IPS DF 4.7 (cell line): ENCODE measurements at regions not wholly inside any gene's neighbourhood (a gene's known extent, or its start where the extent isn't known, plus 50 kb on each side); places are given as distances from the start of the nearest gene placed in this dataset.
"Not testable (repeated sequence)": the region's sequence is repeated elsewhere in the genome, so short reads cannot be mapped to it uniquely, and the experiment has no call there.

Source experiments
- DNase-seq: peaks from one replicate; pipeline ENCODE4 v3.0.0-alpha.2; 2013; ENCODE audit warnings: low spot score; ENCODE audit errors: extremely low read depth

DNA sequence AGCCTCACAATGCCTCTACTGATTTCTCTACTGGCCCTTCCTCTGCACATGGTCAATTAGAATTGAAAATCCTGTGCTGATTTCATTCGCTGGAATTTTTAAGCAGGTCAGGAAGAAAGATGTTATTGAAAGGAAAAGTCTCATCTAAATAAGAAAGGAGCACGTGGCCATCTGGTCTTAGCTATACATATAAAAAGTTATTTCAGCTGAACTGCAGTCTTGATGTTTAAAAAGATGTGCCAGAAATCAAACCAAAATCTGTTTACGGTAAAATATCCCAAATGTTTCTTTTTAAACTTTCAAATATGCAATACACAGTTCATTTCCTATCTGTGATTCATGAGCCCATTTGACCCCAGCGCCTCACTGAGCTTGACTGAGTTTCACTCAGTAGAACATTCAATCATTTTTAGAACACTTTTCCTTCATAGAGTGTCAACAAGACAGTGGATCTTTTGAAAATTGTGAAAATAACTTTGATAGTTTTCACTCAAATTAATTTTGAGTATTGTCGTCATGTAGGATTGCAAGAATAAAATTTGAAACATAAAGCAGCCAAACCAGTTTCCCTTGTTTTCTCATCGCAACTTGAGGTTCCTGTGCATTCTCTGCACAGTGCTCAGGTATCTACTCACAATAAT, 293.6 kb downstream of the PTPRC start:
- DNase-seq, result no peak

DNA sequence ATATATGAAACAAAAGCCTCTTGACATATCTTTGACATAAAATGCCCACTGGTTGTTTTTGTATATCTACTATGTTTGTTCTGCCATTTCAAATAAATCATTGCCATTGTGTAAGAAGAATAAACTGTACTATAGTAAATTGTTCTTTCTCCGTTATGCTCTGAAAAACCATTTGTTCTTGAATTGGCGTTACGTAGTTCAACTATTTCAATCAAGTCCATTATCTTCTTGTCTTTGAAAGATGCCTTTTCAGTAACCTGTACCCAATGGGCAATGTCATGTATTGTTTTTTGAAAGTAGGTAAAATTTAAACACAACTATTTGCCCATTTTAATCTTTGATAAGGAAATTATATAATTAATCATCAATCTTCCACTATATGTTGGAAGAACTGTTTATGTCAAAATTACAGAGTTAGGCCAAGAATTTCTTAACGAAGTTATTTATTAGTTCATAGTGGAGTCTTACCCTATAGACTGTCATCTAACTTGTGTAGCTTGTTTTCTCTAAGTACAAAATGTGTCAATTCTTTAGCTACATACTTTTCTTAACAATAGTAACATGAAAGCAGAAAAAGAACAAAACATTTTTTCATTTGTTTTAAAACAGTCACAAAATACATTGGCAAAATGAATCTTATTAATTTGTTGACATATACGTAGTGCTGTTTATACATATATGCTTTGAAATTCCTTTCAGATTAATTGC, 294.8 kb downstream of the PTPRC start:
- DNase-seq, result no peak

DNA sequence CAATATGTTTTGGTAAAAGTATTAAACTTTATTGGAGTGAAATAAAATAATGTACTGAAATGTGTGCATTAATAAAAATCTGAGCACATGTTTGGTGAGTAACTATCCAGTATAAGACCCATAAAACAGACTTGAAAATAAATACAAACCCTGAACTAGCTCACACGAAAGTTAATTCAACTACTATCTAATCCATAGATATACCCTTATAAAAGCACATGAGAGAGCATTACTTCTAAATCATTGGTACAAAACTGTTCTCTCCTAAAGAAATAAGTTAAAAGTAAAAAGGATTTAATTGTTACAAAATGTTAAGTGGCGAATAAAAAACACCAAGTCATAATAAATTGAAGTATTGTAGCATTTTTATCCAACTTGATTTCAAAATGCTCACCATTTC, 295.6 kb downstream of the PTPRC start:
- no peak for DNase-seq

DNA sequence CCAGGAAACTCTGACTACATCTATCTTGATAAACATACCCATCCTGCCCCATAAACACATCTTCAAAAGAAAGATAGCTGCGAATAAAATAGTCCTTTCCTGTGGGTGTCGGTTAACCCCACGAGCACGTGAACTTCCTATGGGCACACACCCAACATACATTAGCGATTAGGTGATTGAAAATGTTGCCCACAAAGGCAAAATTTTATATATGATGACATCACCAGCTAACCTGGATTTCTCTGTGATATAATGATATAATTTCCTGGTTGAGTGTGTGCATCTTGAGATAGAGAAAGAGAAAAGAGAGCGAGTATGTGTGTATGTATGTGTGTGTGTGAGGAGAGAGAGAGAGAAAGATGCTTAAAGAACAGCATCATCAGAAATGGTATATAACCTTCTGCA, 296.1 kb downstream of the PTPRC start:
- DNase-seq, result no peak

DNA sequence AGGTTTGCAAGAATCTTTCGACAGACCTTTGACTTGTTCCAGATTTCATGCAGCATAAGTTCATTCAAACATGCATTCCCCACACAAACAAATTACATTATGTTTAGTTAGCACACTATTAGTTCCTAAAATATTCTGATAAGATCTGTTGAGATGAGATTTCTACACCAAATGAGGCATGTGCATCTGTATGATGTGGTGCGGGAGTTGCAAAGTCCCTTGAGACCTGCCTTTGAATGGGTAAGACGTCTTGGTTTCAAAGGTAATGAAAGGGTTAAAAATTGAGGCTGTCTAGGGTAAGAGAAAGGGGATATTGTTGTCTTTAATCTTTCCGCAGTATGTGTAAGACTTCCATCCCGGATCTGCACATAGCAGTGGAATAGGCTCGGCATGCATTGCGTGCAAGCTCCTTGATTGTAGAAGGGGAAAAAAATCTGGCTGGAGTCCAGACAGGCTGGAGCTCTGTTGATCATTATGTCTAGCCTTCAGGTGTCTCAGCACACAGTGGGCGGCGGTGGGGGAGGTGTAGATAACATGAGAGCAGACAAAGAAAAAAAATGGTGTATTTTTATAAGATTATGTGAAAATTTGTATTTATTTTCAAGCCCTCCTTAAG, 296.6 kb downstream of the PTPRC start:
- no peak for DNase-seq

DNA sequence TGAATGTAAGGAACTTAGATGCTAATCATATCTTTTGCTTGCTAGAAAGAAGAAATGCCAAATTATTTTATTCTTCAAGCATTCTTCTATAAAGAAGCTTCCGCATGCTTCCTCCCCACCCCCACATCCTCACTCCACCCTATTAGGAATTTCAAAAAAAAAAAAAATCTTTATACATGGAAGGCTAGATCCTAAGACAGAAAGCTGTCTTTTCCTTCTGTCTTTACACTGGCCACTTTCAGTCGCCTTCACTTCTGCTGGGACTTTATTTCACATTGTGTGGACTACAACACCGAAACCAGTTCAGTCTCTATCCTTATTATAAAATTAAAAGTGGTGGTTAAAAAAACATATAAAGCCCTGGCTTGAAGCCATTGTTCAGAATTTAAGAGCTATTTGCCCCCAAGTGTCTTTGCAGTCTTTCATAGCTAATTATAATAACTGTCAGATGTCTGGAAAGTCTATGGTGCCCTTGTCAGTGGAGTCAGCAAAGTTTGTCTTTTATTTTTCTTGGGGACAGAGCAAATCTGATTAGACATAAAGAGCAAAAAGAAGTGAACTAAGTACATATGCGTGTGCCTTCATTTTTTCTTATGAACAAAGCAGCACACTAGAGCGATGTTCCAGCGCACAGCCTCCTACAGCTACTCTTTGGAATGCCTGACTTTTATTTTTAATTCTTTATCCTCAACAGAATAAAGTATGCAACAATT, 297.7 kb downstream of the PTPRC start:
- no peak for DNase-seq

DNA sequence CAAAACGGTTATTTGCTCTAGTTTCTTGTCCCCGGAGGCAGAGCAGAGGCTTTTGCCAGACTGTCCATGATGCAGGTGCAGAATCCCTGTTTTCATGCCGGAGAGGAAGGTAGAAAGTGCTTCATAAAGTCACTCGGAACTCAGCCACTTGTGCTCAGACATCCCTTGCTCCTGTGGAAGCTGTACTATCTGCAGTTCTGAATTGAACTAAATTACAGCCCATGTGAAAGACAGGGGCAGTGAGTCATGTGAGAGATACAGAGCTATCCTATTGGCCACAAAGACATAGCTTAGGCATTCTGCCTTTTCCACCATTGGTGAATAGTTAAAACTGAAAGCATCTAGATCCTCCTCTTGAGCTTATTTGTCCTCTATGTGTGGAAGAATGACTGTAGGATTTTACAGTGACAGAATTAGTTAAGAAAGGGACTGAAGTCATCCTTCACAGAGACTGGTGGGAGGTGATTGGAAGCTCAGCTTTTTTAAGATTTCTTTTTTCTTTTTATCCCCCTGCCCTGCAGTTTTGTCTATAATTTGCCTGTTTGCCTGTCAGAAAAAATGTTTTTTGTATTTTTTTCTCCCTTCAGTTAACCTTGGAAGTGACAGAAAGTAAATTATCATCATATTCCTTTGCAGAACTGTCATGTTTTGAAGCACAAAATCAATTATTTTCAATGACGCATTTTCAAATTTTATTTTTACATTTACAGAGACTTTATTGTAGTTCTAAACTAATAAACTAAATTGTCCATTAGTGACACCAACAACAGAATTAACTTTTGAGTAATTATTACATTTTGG, 298.6 kb downstream of the PTPRC start:
- no peak for DNase-seq

DNA sequence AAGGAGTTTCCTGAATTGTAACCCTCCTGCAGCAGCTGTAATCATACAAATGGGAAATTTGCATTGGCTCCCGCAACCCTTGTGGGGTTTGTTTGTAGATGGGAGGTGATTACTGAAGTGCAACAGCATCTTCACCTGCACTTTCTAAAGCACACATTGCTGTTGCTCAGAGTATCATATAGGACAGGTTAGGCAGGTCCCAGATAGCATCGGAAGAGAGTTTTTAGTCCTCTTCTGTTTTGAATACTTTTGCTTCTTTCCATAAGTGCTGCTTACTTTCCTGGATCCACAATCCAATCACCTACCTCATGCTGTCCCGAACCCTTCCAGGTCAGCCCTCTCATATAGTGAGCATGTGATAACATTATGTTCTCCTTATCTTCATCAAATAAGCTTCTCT, 300.4 kb downstream of the PTPRC start:
- no peak for DNase-seq

DNA sequence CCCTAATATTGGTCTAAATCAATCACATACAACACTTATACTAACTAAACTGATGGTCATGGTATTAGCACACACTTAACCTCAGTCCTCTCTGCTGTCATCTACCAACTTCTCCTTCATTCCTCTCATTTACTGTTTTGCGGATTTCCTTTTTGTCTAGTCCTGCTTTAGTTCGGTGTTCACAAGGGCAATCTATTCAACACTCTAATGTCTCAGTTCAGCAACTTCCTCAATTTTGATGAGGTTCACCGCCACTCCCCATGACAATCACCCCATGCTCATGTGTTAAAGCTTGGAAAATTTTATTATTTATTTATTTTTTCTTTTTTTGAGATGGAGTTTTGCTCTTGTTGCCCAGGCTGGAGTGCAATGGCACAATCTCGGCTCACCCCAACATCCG, 301.1 kb downstream of the PTPRC start:
- DNase-seq, result no peak

DNA sequence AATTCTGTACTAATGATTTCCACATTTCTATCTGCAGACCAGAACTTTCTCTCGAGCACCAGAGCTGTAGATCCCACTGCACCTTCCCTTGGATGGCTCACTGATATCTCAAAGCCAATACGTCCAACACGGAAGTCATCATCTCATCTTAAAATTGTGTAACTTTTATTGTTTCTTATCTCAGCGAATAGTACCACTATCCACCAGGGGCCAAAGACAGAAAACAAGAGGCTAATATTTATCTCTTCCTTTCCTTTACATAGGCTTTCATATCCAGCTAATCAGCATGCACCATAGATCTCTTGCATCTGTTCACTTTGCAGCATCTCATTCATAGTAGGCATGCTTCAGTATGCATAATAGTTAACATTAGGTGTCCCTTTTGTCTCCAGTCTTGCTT, 303.6 kb downstream of the PTPRC start:
- DNase-seq, result no peak

DNA sequence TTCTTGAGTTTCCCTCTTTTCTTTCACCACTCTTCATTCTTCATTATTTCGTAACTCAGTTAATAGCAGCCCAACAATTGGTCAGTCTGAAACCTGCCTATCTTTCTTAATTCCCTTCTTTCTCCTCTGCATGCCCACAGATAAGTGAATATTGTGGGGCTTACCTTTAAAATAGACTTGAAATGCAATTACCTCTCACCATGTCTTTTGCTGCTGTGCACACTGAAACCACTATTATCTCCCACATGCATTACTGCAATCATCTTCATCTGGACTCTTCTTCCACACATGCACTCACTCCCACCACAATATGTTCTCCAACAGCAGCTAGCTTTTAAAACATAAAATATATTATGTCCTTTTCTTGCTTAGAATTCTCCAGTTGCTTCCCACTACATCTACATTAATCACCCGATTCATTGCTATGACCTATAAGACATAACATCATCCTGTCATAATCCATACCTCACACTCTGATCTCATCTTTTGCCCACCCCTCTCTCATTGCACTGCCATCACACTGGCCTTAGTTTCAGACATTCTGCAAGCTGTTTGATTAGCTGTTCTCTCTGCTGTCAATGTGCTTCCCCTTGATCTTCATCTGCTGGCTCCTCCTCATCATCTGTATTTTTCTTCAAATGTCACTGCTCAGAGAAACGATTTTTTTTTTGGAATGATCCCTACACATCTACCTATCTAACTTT, 304.8 kb downstream of the PTPRC start:
- DNase-seq, result no peak

DNA sequence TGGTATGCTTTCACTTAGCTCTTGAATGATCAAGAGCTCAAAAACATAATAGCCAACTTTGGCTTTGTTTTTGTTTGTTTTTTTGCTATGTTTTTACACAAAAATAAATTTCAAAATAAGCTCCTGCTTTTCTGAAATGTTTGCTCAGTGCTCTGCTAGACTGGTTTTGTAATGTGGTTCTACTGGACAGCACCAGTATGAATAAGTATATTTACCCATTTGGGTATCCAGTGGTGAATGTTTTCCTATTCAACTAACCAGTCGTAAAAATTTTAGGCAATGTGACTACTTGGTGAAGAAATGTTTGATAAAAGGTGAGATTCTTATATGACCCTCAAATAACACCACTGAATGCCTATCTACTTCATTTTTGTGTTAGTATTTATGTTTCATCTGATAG, 308.6 kb downstream of the PTPRC start:
- DNase-seq, result no peak

DNA sequence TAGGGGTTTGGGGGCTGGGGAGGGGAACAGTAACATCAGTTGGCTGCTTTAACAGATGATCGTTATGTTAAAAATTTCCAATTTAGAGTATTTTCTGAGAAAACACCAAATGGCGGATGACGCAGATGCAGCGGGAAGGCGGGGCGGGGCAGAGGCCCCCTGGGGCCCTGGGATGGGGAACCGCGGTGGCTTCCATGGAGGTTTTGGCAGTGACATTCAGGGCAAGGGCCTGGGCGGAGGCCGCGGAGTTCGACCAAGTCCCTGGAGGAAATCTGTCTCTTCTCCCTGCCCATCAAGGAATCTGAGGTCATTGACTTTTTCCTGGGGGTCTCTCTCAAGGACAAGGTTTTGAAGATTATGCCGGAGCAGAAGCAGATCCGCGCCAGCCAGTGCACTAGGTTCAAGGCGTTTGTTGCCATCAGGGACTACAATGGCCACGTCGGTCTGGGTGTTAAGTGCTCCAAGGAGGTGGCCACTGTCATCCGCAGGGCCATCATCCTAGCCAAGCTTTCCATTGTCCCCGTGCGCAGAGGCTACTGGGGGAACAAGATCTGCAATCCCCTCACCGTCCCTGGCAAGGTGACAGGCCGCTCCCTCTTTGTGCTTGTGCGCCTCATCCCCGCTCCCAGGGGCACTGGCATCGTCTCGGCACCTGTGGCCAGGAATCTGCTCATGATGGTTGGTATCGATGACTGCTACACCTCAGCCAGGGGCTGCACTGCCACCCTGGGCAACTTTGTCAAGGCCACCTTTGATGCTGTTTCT, 310.2 kb downstream of the PTPRC start:
- DNase-seq, result no peak

DNA sequence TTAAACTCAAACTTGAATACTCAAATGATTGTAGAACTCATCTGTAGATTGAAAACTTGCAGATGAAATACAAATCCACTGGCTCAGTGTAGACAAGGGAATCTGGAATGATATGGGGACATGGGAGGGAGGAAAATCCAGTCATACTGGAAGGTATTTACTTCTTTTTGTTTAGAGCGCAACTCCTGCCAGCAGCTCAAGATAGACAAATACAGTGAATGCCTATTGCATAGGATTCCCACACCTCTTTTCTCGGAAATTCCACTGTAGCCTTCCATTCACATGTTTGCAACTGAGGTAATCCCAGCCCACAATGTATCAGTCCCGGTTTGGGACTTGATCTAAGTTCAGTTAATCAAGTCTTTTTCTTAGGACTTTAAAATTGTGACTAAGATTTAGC, 311.2 kb downstream of the PTPRC start:
- no peak for DNase-seq

DNA sequence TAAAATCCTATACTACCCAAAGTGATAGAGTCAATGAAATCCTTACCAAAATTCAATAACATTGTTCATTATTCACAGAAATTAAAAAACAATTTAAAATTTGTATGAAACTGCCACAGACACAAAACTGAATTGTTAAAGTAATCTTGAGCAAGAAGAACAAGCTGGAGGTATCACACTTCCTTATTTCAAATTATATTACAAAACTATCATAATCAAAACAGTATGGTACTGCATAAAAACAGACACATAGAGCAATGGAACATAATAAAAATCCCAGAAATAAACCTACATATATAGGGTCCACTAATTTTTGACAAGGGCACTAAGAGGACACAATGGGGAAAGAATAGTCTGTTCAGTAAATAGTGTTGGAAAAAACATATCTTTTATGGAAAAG, 316.2 kb downstream of the PTPRC start:
- DNase-seq, result no peak

DNA sequence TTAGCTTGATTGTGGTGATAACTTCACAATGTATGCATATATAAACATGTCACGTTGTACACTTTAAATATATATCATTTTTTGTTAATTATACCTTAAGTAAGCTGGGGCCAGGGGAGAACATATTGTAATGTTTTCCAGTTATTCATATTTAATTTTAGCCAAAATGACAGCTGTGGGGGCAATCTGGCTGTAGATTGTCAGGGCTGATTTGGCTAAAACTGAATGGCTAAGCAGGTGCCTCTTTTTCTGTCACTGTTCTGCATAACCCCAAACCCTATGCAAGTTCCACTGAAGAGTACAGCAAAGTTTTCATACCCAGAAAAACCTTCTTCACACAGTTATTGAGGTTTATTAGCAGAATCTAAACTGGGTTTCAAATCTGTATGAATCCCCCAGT, 318.2 kb downstream of the PTPRC start:
- no peak for DNase-seq

DNA sequence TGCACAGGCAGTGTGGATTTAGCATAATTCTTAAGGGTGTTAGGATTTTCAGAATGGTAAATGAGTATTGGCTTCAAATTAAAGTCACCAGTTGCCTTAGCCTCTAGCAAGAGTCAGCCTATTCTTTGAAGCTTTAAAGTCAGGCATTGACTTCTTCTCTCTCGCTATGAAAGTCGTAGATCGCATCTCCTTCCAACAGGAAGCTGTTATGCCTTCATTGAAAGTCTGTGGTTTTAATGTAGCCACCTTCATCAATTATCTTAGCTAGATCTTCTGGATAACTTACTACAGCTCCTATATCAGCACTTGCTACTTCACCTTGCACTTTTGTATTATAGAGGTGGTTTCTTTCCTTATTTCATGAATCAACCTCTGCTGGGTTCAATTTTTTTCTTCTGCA, 320.2 kb downstream of the PTPRC start:
- DNase-seq, result no peak

DNA sequence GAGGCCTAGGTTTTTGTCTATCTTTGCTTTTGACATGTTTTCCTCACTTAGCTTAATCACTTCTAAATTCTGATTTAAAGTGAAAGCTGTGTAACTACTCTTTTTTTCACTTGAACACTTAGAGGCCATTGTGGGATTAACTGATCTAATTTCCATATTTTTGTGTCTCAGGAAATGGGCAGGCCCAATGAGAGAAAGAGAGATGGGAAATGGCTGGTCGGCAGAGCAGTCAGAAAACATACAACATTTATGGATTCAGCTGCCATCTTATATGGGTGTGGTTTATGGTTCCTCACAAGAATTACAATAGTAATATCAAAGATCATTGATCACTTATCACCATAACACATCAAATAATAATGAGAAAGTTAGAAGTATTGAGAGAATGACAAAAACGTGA, 320.8 kb downstream of the PTPRC start:
- DNase-seq, result no peak

DNA sequence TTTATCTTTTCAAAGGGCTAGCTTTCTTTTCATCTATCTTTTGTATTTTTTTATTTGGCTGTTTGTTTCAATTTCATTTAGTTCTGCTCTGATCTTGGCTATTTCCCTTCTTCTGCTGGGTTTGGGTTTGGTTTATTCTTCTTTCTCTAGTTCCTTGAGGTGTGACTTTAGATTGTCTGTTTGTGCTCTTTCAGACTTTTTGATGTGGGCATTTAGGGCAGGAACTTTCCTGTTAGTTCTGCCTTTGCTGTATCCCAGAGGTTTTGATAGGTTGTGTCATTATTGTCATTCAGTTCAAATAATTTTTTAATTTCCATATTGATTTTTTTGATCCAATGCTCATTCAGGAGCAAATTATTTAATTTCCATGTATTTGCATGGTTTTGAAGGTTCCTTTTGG, 325.0 kb downstream of the PTPRC start:
- not testable (repeated sequence) for DNase-seq

DNA sequence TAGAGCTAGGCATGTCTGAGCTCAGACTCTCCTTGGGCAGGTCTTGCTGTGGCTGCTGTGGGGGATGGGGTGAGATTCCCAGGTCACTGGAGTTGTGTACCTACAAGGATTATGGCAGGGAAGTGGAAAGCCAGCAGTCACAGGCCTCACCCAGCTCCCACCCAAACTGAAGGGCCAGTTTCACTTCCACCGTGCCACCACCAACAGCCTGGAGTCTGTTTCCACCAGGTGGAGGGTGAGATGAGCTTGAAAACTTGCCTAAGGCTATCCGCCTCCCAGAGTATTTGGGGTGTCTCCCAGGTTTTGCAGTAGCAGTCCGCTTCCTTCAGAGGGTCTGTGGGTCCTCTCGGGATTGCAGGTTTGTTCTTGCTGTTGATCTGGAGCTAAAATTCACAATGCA, 327.7 kb downstream of the PTPRC start:
- no peak for DNase-seq
